NCI-H82 (cell line): ENCODE measurements at regions not wholly inside any gene's neighbourhood (a gene's known extent, or its start where the extent isn't known, plus 50 kb on each side); places are given as distances from the start of the nearest gene placed in this dataset.

Experiments
- DNase-seq: peaks from one replicate; lab custom pipeline; 2025; lab: John Stamatoyannopoulos, UW

GRCh38 chr12:25009496-25010092 lies 60.7 kb upstream of the BCAT1 start:
- no peak for DNase-seq

DNA sequence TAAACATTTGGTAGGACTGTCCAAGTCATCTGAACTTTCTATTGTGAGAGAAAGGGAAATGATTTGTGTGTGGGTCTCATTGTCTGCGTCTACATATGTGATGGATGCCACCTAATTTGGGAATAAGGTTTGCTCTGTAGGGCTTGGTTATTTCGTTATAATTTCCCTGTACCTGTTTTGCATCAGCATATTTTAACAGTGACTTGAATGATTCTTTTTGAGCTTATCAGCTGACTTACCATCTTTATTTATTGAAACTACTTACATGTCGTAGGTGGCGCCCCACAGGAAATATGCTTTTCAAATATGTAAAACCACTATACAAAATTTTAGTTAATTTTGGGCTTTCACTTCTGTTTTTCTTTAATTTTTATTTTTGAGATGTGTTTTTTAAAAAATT lies 56.5 kb upstream of the BCAT1 start:
- no peak for DNase-seq

DNA sequence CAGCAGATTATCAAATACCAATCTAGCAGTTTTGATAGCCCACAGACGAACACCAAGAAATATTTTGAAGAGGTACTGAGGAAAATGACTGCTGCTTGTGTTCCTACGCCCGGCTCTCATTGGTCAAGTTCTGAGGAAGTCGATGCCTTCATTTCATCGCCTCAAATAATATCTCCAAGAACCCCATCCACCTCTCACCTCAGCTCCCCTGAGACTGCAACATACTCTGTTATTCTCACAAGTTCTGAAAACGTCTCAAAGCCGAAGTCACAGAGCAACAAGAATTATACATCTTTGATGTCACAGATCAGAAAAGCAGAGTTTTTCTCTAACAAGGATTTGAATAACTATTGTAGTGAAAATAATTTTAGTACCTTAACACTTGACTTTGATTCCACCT lies 55.5 kb upstream of the BCAT1 start:
- no peak for DNase-seq

GRCh38 chr12:25001311-25001710 lies 52.4 kb upstream of the BCAT1 start:
- peak; percentile 68 for DNase-seq
